Lower leg skin (tissue), 4 donors: ENCODE measurements at regions not wholly inside any gene's neighbourhood (a gene's known extent, or its start where the extent isn't known, plus 50 kb on each side); places are given as distances from the start of the nearest gene placed in this dataset.
A peak's percentile ranks its signal among the peaks of the same experiment; 100 is the strongest.

ENCODE experiments used
- DNase-seq, 2 donors: peaks; one replicate each; pipeline ENCODE4 v3.0.0-alpha.2; 2019; ENCODE audit warnings: low spot score in 2 of 2
- H3K4me3 ChIP-seq: fragments of 200-600 bp; sonication (generic); 2 replicates; pipeline ENCODE4 v1.5.1; 2017; ENCODE audit warnings: mild to moderate bottlenecking, low read depth; ENCODE audit not compliant: poor library complexity, severe bottlenecking
- CTCF ChIP-seq, 3 donors: fragments of 450-650 bp; IDR thresholded peaks; one replicate each; pipeline ENCODE4 v1.5.1; 2016; ENCODE audit warnings: antibody characterized with exemption in 3 of 3, mild to moderate bottlenecking in 3 of 3, moderate library complexity in 2 of 3
- POLR2A ChIP-seq, 2 donors: fragments of 450-650 bp; IDR thresholded peaks; one replicate each; pipeline ENCODE4 v1.6.1; 2016 to 2017; ENCODE audit warnings: antibody characterized with exemption in 2 of 2, mild to moderate bottlenecking in 1 of 2, moderate library complexity in 1 of 2
- WGBS, 2 donors: methylation state at CpG; one replicate each; pipeline ENCODE4 v1.1.5; 2018; 5-methylcytosine and 5-hydroxymethylcytosine counted together
- intact Hi-C: fragments of 100-400 bp; cut with DNase I; formaldehyde crosslinking; loops from one replicate; pipeline ENCODE4 v1.15.0; 2023; ENCODE audit warnings: low total_unique reads

DNA sequence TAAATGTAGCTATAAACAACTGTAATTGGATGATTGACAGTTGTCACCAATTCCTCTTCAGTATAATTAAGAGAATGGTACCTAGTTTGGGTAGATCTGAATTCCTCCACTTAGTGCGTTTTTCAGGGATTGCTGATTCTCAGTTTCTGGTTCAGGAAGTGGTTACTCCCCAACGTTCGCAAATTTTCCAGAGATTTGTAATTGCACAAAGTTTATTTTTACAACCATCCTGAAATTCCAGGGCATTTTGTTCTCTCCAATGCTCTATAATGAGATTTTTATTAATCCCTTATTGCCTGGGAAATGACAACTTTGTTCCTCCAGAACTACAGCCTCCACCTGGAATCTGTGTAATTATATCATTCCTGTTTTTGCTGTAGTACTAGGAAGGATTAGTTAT, 710.6 kb upstream of the ZEB2 start:
- WGBS, 2 donors: 39 to 56% methylated on average over 3 of the region's 3 CpGs

GRCh38 chr2:145228506-145228905, 708.6 kb upstream of the ZEB2 start:
- peak in 1 of 2 donors; percentile 49 for DNase-seq
- intact Hi-C loops: no loop called here
- WGBS, 2 donors: 56 to 58% methylated on average over 5 of the region's 5 CpGs

More for the DNA sequence above, 710.6 kb upstream of the ZEB2 start:
- DNase-seq: no peak
- no peak overlapping the region for H3K4me3 ChIP-seq
- TF ChIP-seq CTCF (IDR thresholded peaks at IDR 0.05): no peak
- TF ChIP-seq POLR2A (IDR thresholded peaks at IDR 0.05): no peak
- intact Hi-C loops: no loop called here

GRCh38 chr2:145226901-145227300, 707.0 kb upstream of the ZEB2 start:
- TF ChIP-seq POLR2A (IDR thresholded peaks at IDR 0.05) (no peak), CTCF (IDR thresholded peaks at IDR 0.05) (no peak)
- WGBS, 2 donors: 97 to 100% methylated on average over 1 of the region's 1 CpG
- intact Hi-C loops: no loop called here
- no peak overlapping the region for H3K4me3 ChIP-seq
- DNase-seq: no peak

More at GRCh38 chr2:145228506-145228905, 708.6 kb upstream of the ZEB2 start:
- TF ChIP-seq CTCF (IDR thresholded peaks at IDR 0.05): no peak
- TF ChIP-seq POLR2A (IDR thresholded peaks at IDR 0.05): no peak
- no peak overlapping the region for H3K4me3 ChIP-seq

- H3K4me3 ChIP-seq: no peak overlapping the region
- intact Hi-C loops: no loop called here
- WGBS, 2 donors: 88 to 92% methylated on average over 1 of the region's 1 CpG
- no peak for TF ChIP-seq POLR2A (IDR thresholded peaks at IDR 0.05)
- DNase-seq: no peak
Observed at GRCh38 chr2:145221516-145221915, 701.6 kb upstream of the ZEB2 start.

- WGBS, 2 donors: 11 to 27% methylated on average over 2 of the region's 2 CpGs
- no peak for DNase-seq
- no peak overlapping the region for H3K4me3 ChIP-seq
- TF ChIP-seq POLR2A (IDR thresholded peaks at IDR 0.05) (no peak), CTCF (IDR thresholded peaks at IDR 0.05) (no peak)
- intact Hi-C loops: no loop called here
Observed at GRCh38 chr2:145221032-145221431, 701.1 kb upstream of the ZEB2 start.

- WGBS, 2 donors: 62 to 70% methylated on average over 1 of the region's 1 CpG
- TF ChIP-seq POLR2A (IDR thresholded peaks at IDR 0.05) (no peak), CTCF (IDR thresholded peaks at IDR 0.05) (no peak)
- no peak overlapping the region for H3K4me3 ChIP-seq
- no peak for DNase-seq
- intact Hi-C loops: no loop called here
Observed at GRCh38 chr2:145220496-145220895, 700.6 kb upstream of the ZEB2 start.
